GM19395 (cell line): ENCODE measurements at regions not wholly inside any gene's neighbourhood (a gene's known extent, or its start where the extent isn't known, plus 50 kb on each side); places are given as distances from the start of the nearest gene placed in this dataset.

ENCODE experiments used
- ATAC-seq: cut with Tn5 transposase; IDR thresholded peaks from one replicate; pipeline ENCODE4 v1.9.1; 2021; ENCODE audit warnings: mild to moderate bottlenecking, moderate library complexity; ENCODE audit not compliant: unreplicated experiment

- ATAC-seq, result no peak
Observed at GRCh38 chr2:2708575-2709430, 377.7 kb upstream of the MYT1L start.

- ATAC-seq, result no peak
Observed at GRCh38 chr2:2707206-2707991, 376.3 kb upstream of the MYT1L start.

GRCh38 chr2:2706306-2706705 is 375.2 kb upstream of the MYT1L start:
- ATAC-seq, result no peak

GRCh38 chr2:2705871-2706270 is 374.8 kb upstream of the MYT1L start:
- ATAC-seq, result no peak

GRCh38 chr2:2704428-2705090 is 373.5 kb upstream of the MYT1L start:
- no peak for ATAC-seq

- no peak for ATAC-seq
Observed at GRCh38 chr2:2703762-2704427, 372.8 kb upstream of the MYT1L start.

GRCh38 chr2:2703172-2703571 is 372.1 kb upstream of the MYT1L start:
- no peak for ATAC-seq

- ATAC-seq, result no peak
Observed at GRCh38 chr2:2702385-2702784, 371.3 kb upstream of the MYT1L start.

- no peak for ATAC-seq
Observed at GRCh38 chr2:2701813-2702212, 370.7 kb upstream of the MYT1L start.

- ATAC-seq, result no peak
Observed at GRCh38 chr2:2701176-2701781, 370.2 kb upstream of the MYT1L start.

GRCh38 chr2:2699121-2699505 is 368.0 kb upstream of the MYT1L start:
- no peak for ATAC-seq

GRCh38 chr2:2698182-2699120 is 367.4 kb upstream of the MYT1L start:
- no peak for ATAC-seq

GRCh38 chr2:2696733-2697455 is 365.8 kb upstream of the MYT1L start:
- ATAC-seq, result no peak

GRCh38 chr2:2696325-2696724 is 365.2 kb upstream of the MYT1L start:
- ATAC-seq, result no peak

- no peak for ATAC-seq
Observed at GRCh38 chr2:2694746-2695145, 363.7 kb upstream of the MYT1L start.

- no peak for ATAC-seq
Observed at GRCh38 chr2:2692599-2693389, 361.7 kb upstream of the MYT1L start.

GRCh38 chr2:2691419-2691818 is 360.3 kb upstream of the MYT1L start:
- no peak for ATAC-seq

GRCh38 chr2:2690985-2691384 is 359.9 kb upstream of the MYT1L start:
- ATAC-seq, result no peak
